ENCODE measurements at regions not wholly inside any gene's neighbourhood (a gene's known extent, or its start where the extent isn't known, plus 50 kb on each side); places are given as distances from the start of the nearest gene placed in this dataset.

- DNase-seq, result no peak
Measured at GRCh38 chr13:52975969-52976368, 52.6 kb upstream of the OLFM4 start.

DNA sequence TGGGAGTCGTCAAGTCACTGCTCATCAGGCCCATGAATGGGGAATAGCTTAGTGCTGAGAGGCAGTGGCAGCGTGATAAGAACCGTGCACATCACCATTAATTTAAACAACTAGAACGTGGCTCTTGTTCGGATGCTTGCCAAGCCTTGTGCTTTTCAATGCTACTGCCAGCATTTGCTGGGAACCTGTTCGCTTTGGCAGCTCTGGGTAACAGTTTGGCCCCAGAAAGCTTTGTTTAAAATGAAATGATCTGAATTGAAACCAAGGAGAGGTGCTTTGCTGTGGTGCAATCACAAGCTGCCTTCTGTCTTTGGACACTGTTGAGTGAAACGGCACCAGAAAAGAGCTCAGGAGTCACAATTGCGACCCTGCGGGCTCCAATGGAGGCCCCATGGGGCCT, 53.5 kb upstream of the OLFM4 start:
- no peak for DNase-seq

GRCh38 chr13:52974711-52975110, 53.9 kb upstream of the OLFM4 start:
- no peak for DNase-seq

DNA sequence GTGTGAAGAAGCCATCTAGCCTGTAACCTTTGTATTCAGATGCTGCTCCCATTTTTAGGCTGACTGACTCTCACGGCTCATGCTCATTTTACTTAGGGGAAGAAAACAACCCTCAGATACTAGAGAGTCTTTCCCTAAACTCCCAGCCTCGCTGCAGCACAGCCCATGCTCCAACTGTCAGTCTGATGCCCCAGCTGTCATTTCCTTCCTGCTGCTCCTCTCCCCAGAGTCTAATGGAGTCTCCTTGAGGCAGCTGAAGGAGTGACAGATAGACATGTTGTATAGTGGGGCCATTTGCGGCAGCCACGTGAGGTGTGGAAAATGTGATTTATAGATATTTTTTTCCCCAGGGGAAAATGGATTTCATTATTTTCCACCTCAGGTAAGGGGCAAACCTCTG, 59.2 kb upstream of the OLFM4 start:
- DNase-seq, result peak; percentile 93

GRCh38 chr13:52968074-52968700, 60.4 kb upstream of the OLFM4 start:
- DNase-seq, result peak; percentile 94

GRCh38 chr13:52961987-52962386, 66.6 kb upstream of the OLFM4 start:
- DNase-seq, result no peak

- DNase-seq, result no peak
Measured at GRCh38 chr13:52961256-52961910, 67.2 kb upstream of the OLFM4 start.

- DNase-seq, result no peak
Measured at GRCh38 chr13:52955472-52955874, 73.1 kb upstream of the OLFM4 start.

DNA sequence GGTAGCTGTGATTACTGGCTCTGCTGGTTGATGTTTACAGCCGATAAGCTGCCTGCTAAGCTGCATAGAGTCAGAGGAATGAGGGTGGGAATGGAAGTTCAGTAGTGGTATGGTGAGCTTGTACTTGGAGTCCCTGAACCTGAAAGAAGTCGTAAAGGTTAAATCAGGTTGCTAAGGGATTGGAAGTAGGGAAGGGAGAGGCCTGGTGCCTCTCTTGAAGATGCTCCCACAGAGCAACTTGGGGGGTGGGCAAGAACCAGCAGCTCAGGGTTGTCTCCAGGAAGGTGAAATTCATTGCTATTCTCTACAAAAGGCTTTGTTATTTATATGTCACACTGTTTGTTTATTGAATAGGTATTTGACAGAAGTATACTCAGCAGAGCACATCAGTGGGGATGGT, 73.8 kb upstream of the OLFM4 start:
- DNase-seq, result no peak

DNA sequence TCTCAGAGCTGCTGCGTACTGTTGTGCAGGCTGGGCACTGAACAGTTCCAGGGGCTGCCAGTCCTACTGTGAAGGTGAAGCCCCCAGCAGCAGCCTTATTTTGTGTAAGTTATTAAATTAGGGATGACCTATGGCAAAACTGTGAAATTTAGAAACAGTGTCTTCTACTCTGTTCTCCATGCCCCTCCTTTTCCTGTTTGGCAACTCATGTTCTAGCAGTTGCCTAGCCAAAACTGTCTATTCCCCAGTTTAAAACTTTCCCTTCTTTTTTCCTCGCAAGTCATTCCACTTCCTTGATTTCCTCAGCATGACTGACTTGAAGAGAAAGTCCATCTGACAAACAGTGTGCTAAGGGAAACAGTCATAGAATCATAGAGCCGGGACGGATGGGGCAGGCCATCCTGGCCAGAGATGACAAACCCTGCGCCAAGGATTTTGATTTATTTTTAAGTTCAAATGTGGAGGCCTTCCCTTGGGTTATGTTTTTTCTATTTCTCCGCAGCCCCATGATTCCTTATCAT, 78.1 kb upstream of the OLFM4 start:
- DNase-seq, result no peak

- no peak for DNase-seq
Measured at GRCh38 chr13:52949742-52950141, 78.9 kb upstream of the OLFM4 start.

- no peak for DNase-seq
Measured at GRCh38 chr13:52949044-52949443, 79.6 kb upstream of the OLFM4 start.

DNA sequence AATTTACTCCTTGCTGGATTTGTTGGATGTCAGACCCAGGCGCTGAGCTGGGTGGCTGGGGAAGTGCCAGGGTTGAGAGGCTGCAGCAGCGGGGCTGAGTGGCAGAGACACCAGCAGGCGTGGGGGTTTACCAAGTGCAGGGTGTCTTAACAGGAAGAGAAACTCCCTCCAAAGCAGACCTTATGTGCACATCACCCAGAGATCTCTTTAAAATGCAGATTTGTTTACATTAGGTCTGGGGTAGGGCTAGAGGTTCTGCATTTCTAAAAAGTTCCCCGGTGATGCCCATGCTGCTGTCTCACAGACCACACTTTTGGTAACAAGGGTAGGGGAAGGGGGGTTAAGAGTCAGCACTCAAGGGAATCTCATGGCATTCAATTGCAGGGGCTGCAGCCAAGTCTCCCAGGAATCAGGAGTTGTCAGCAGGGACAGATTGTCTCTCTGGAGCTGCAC, 80.7 kb upstream of the OLFM4 start:
- DNase-seq, result no peak

- no peak for DNase-seq
Measured at GRCh38 chr13:52945348-52945747, 83.3 kb upstream of the OLFM4 start.

GRCh38 chr13:52944697-52945096, 83.9 kb upstream of the OLFM4 start:
- DNase-seq, result no peak

- no peak for DNase-seq
Measured at GRCh38 chr13:52938065-52938464, 89.6 kb upstream of the PCDH8 start.

DNA sequence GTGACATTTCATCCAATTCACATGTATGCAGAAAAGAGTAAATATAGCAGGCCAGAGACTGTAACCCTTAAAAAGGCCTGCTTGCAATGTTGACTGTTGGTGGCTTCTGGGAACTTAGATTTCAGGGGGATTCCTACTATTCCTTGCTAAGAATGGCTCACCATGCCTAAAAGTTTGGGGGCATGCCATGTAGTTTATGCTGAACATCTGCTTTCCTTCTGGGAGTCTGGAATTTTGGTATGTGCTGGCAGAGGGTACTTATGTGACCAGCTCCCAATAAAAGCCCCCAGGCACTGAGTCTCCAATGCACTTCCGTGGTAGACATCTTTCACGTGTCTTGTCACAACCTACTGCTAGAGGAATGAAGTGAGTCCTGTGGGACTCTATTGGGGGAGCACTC, 88.4 kb upstream of the PCDH8 start:
- DNase-seq, result no peak

- no peak for DNase-seq
Measured at GRCh38 chr13:52934258-52934657, 85.8 kb upstream of the PCDH8 start.

- no peak for DNase-seq
Measured at GRCh38 chr13:52933547-52934210, 85.2 kb upstream of the PCDH8 start.

- DNase-seq, result no peak
Measured at GRCh38 chr13:52933099-52933498, 84.7 kb upstream of the PCDH8 start.

DNA sequence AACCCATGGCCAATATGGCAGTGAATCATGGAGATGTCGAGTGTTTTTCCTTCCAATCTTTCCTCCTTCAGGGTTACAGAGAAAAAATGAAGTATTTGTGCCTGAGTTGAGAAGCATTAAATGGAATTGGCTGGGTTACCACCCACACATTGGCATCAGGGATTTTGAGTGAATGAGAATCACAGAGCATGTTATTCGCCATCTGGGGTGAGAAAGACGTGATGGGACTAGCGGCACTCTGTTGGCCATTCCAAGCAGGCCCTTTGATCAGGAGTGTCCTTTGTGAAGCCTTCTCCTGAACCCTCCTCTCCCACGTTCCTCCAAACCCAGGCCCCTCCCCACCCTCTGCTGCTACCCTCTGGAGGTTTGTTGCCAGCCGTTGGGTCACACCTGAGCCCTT, 84.2 kb upstream of the PCDH8 start:
- DNase-seq, result no peak

- DNase-seq, result no peak
Measured at GRCh38 chr13:52931539-52932431, 83.3 kb upstream of the PCDH8 start.

DNA sequence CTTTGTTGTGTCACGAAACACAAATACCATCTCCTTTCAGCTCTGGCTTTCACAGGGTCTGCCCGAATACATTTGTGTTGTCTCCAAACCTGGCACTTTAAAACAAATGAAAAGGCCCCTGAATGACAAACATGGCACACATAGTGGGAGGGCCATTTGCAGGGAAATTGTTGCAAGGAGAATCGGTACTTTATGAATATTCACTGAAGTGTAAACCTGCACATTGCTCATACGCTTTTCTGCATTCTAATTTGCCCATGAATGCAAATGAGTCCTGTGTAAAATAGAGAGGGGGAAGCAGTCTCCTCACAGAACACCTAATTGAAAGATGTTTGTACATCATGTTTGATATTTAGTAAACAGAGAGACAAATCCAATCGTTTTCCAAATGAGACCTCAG, 82.7 kb upstream of the PCDH8 start:
- no peak for DNase-seq
